ENCODE measurements at regions not wholly inside any gene's neighbourhood (a gene's known extent, or its start where the extent isn't known, plus 50 kb on each side); places are given as distances from the start of the nearest gene placed in this dataset.
A peak's percentile ranks its signal among the peaks of the same experiment; 100 is the strongest.

- Histone ChIP-seq H2BK15ac (ENCODE audit: low read length) (no peak overlapping the region), H3K79me1 (ENCODE audit: low read depth, low read length) (no peaks in the 10 kb centered on the region), H3K9ac (ENCODE audit: low read depth, low read length, poor library complexity) (no peak overlapping the region), H3K9me3 (replicated peaks in 1 of 2; ENCODE audit: control insufficient read depth in 2 of 2, insufficient read depth in 1 of 2, low read depth in 1 of 2, low read length in 2 of 2) (peaks cover 0 to 5% of the 10 kb centered on the region in 2 donors), H3K4me3 (ENCODE audit: low read length in 2 of 2) (no peak overlapping the region), H4K8ac (ENCODE audit: low read depth, low read length) (no peak overlapping the region), H2BK12ac (ENCODE audit: low read length) (no peak overlapping the region), H3K18ac (ENCODE audit: low read length) (no peak overlapping the region), H3K4me1 (ENCODE audit: control insufficient read depth in 2 of 2, insufficient read depth in 1 of 2, low read depth in 1 of 2, low read length in 2 of 2) (no peaks in the 10 kb centered on the region), H2AK5ac (ENCODE audit: low read depth, low read length) (no peak overlapping the region), H2AFZ (ENCODE audit: low read length) (no peak overlapping the region), H3K4ac (ENCODE audit: low read length) (no peak overlapping the region), H3K14ac (ENCODE audit: low read length) (no peak overlapping the region), H3K36me3 (replicated peaks in 1 of 2; ENCODE audit: control insufficient read depth in 2 of 2, insufficient read depth in 2 of 2, low read length in 2 of 2) (no peaks in the 10 kb centered on the region), H3K23ac (ENCODE audit: low read depth, low read length, poor library complexity) (no peak overlapping the region), H3K27me3 (ENCODE audit: control insufficient read depth in 3 of 3, insufficient read depth in 3 of 3, low read depth in 1 of 3, low read length in 3 of 3) (no peaks in the 10 kb centered on the region), H3K4me2 (ENCODE audit: insufficient read depth, low read length, poor library complexity, severe bottlenecking) (no peak overlapping the region), H2BK120ac (ENCODE audit: low read depth, low read length) (no peak overlapping the region), H3K27ac (replicated peaks; ENCODE audit: low read length) (no peak overlapping the region), H2BK5ac (ENCODE audit: low read length) (no peak overlapping the region), H4K91ac (ENCODE audit: low read depth, low read length, poor library complexity) (no peak overlapping the region)
- DNase-seq (ENCODE audit: low spot score): no peak
- WGBS, 2 donors (ENCODE audit: extremely low coverage in 2 of 2, insufficient read length in 2 of 2, insufficient replicate concordance in 1 of 2): no CpG with 5 or more reads among the region's 8 CpGs
Measured at GRCh38 chr22:48112687-48113521, 1350.5 kb downstream of the TBC1D22A start.

GRCh38 chr22:48106715-48107259, 1344.3 kb downstream of the TBC1D22A start:
- Histone ChIP-seq H3K27ac (replicated peaks; ENCODE audit: low read length) (no peak overlapping the region), H3K9me3 (replicated peaks in 1 of 2; ENCODE audit: control insufficient read depth in 2 of 2, insufficient read depth in 1 of 2, low read depth in 1 of 2, low read length in 2 of 2) (peaks cover 0 to 5% of the 10 kb centered on the region in 2 donors), H3K4me1 (ENCODE audit: control insufficient read depth in 2 of 2, insufficient read depth in 1 of 2, low read depth in 1 of 2, low read length in 2 of 2) (peaks cover 0 to 1% of the 10 kb centered on the region in 2 donors), H3K36me3 (replicated peaks in 1 of 2; ENCODE audit: control insufficient read depth in 2 of 2, insufficient read depth in 2 of 2, low read length in 2 of 2) (no peaks in the 10 kb centered on the region), H2BK5ac (ENCODE audit: low read length) (peak overlapping the region; percentile 26), H2BK12ac (ENCODE audit: low read length) (no peak overlapping the region), H4K91ac (ENCODE audit: low read depth, low read length, poor library complexity) (no peak overlapping the region), H4K8ac (ENCODE audit: low read depth, low read length) (no peak overlapping the region), H2AK5ac (ENCODE audit: low read depth, low read length) (no peak overlapping the region), H3K4ac (ENCODE audit: low read length) (no peak overlapping the region), H3K4me3 (ENCODE audit: low read length in 2 of 2) (no peak overlapping the region), H3K4me2 (ENCODE audit: insufficient read depth, low read length, poor library complexity, severe bottlenecking) (no peak overlapping the region), H3K18ac (ENCODE audit: low read length) (no peak overlapping the region), H2BK15ac (ENCODE audit: low read length) (no peak overlapping the region), H2AFZ (ENCODE audit: low read length) (no peak overlapping the region), H3K14ac (ENCODE audit: low read length) (no peak overlapping the region), H2BK120ac (ENCODE audit: low read depth, low read length) (no peak overlapping the region), H3K9ac (ENCODE audit: low read depth, low read length, poor library complexity) (no peak overlapping the region), H3K79me1 (ENCODE audit: low read depth, low read length) (no peaks in the 10 kb centered on the region), H3K27me3 (ENCODE audit: control insufficient read depth in 3 of 3, insufficient read depth in 3 of 3, low read depth in 1 of 3, low read length in 3 of 3) (peaks cover 0 to 3% (median 0%) of the 10 kb centered on the region in 3 experiments), H3K23ac (ENCODE audit: low read depth, low read length, poor library complexity) (no peak overlapping the region)
- WGBS, 2 donors (ENCODE audit: extremely low coverage in 2 of 2, insufficient read length in 2 of 2, insufficient replicate concordance in 1 of 2): no CpG with 5 or more reads among the region's 6 CpGs
- DNase-seq (ENCODE audit: low spot score): no peak

GRCh38 chr22:48106215-48106614, 1343.8 kb downstream of the TBC1D22A start:
- H3K4me3 ChIP-seq (ENCODE audit: low read length in 2 of 2): no peak overlapping the region
- H3K4me2 ChIP-seq (ENCODE audit: insufficient read depth, low read length, poor library complexity, severe bottlenecking): no peak overlapping the region
- H3K4ac ChIP-seq (ENCODE audit: low read length): no peak overlapping the region

GRCh38 chr22:48105259-48105658, 1342.8 kb downstream of the TBC1D22A start:
- H3K4me1 ChIP-seq (ENCODE audit: control insufficient read depth in 2 of 2, insufficient read depth in 1 of 2, low read depth in 1 of 2, low read length in 2 of 2): peaks cover 0 to 1% of the 10 kb centered on the region in 2 donors
- H4K91ac ChIP-seq (ENCODE audit: low read depth, low read length, poor library complexity): no peak overlapping the region
- H2BK15ac ChIP-seq (ENCODE audit: low read length): no peak overlapping the region
- no peak overlapping the region for H3K4me3 ChIP-seq (ENCODE audit: low read length in 2 of 2)
- no peak overlapping the region for H4K8ac ChIP-seq (ENCODE audit: low read depth, low read length)
- DNase-seq (ENCODE audit: low spot score): no peak
- H2AFZ ChIP-seq (ENCODE audit: low read length): no peak overlapping the region
- H3K18ac ChIP-seq (ENCODE audit: low read length): peak overlapping the region; percentile 21
- H3K79me1 ChIP-seq (ENCODE audit: low read depth, low read length): no peaks in the 10 kb centered on the region
- peaks cover 0 to 5% of the 10 kb centered on the region in 2 donors for H3K9me3 ChIP-seq (replicated peaks in 1 of 2; ENCODE audit: control insufficient read depth in 2 of 2, insufficient read depth in 1 of 2, low read depth in 1 of 2, low read length in 2 of 2)
- no peak overlapping the region for H3K14ac ChIP-seq (ENCODE audit: low read length)
- peaks cover 0 to 3% (median 0%) of the 10 kb centered on the region in 3 experiments for H3K27me3 ChIP-seq (ENCODE audit: control insufficient read depth in 3 of 3, insufficient read depth in 3 of 3, low read depth in 1 of 3, low read length in 3 of 3)
- H2AK5ac ChIP-seq (ENCODE audit: low read depth, low read length): no peak overlapping the region
- H2BK5ac ChIP-seq (ENCODE audit: low read length): no peak overlapping the region
- no peak overlapping the region for H3K23ac ChIP-seq (ENCODE audit: low read depth, low read length, poor library complexity)
- H3K9ac ChIP-seq (ENCODE audit: low read depth, low read length, poor library complexity): no peak overlapping the region
- no peak overlapping the region for H3K27ac ChIP-seq (replicated peaks; ENCODE audit: low read length)
- no peak overlapping the region for H2BK12ac ChIP-seq (ENCODE audit: low read length)
- no peak overlapping the region for H3K4ac ChIP-seq (ENCODE audit: low read length)
- H3K36me3 ChIP-seq (replicated peaks in 1 of 2; ENCODE audit: control insufficient read depth in 2 of 2, insufficient read depth in 2 of 2, low read length in 2 of 2): no peaks in the 10 kb centered on the region
- no peak overlapping the region for H3K4me2 ChIP-seq (ENCODE audit: insufficient read depth, low read length, poor library complexity, severe bottlenecking)
- WGBS, 2 donors (ENCODE audit: extremely low coverage in 2 of 2, insufficient read length in 2 of 2, insufficient replicate concordance in 1 of 2): no CpG with 5 or more reads among the region's 9 CpGs
- no peak overlapping the region for H2BK120ac ChIP-seq (ENCODE audit: low read depth, low read length)

More at GRCh38 chr22:48106215-48106614, 1343.8 kb downstream of the TBC1D22A start:
- no peak overlapping the region for H4K8ac ChIP-seq (ENCODE audit: low read depth, low read length)
- no peak overlapping the region for H2BK120ac ChIP-seq (ENCODE audit: low read depth, low read length)
- H3K9me3 ChIP-seq (replicated peaks in 1 of 2; ENCODE audit: control insufficient read depth in 2 of 2, insufficient read depth in 1 of 2, low read depth in 1 of 2, low read length in 2 of 2): peaks cover 0 to 5% of the 10 kb centered on the region in 2 donors
- H2AK5ac ChIP-seq (ENCODE audit: low read depth, low read length): no peak overlapping the region
- H3K27ac ChIP-seq (replicated peaks; ENCODE audit: low read length): no peak overlapping the region
- no peak overlapping the region for H2BK12ac ChIP-seq (ENCODE audit: low read length)
- H4K91ac ChIP-seq (ENCODE audit: low read depth, low read length, poor library complexity): no peak overlapping the region
- H3K18ac ChIP-seq (ENCODE audit: low read length): no peak overlapping the region
- H2BK15ac ChIP-seq (ENCODE audit: low read length): no peak overlapping the region
- DNase-seq (ENCODE audit: low spot score): no peak
- H3K14ac ChIP-seq (ENCODE audit: low read length): no peak overlapping the region
- no CpG with 5 or more reads among the region's 11 CpGs for WGBS, 2 donors (ENCODE audit: extremely low coverage in 2 of 2, insufficient read length in 2 of 2, insufficient replicate concordance in 1 of 2)
- H3K9ac ChIP-seq (ENCODE audit: low read depth, low read length, poor library complexity): no peak overlapping the region
- no peaks in the 10 kb centered on the region for H3K36me3 ChIP-seq (replicated peaks in 1 of 2; ENCODE audit: control insufficient read depth in 2 of 2, insufficient read depth in 2 of 2, low read length in 2 of 2)
- no peaks in the 10 kb centered on the region for H3K79me1 ChIP-seq (ENCODE audit: low read depth, low read length)
- H3K4me1 ChIP-seq (ENCODE audit: control insufficient read depth in 2 of 2, insufficient read depth in 1 of 2, low read depth in 1 of 2, low read length in 2 of 2): peaks cover 0 to 1% of the 10 kb centered on the region in 2 donors
- H3K23ac ChIP-seq (ENCODE audit: low read depth, low read length, poor library complexity): no peak overlapping the region
- H2BK5ac ChIP-seq (ENCODE audit: low read length): peak overlapping the region; percentile 26
- peaks cover 0 to 3% (median 0%) of the 10 kb centered on the region in 3 experiments for H3K27me3 ChIP-seq (ENCODE audit: control insufficient read depth in 3 of 3, insufficient read depth in 3 of 3, low read depth in 1 of 3, low read length in 3 of 3)
- H2AFZ ChIP-seq (ENCODE audit: low read length): no peak overlapping the region
